HG03575 (cell line): ENCODE measurements at regions not wholly inside any gene's neighbourhood (a gene's known extent, or its start where the extent isn't known, plus 50 kb on each side); places are given as distances from the start of the nearest gene placed in this dataset.
A peak's percentile ranks its signal among the peaks of the same experiment; 100 is the strongest.

Experiments used
- ATAC-seq: cut with Tn5 transposase; IDR thresholded peaks from one replicate; pipeline ENCODE4 v1.9.1; 2021; ENCODE audit not compliant: unreplicated experiment, insufficient number of reproducible peaks, low FRiP score; ENCODE audit errors: extremely low read depth

DNA sequence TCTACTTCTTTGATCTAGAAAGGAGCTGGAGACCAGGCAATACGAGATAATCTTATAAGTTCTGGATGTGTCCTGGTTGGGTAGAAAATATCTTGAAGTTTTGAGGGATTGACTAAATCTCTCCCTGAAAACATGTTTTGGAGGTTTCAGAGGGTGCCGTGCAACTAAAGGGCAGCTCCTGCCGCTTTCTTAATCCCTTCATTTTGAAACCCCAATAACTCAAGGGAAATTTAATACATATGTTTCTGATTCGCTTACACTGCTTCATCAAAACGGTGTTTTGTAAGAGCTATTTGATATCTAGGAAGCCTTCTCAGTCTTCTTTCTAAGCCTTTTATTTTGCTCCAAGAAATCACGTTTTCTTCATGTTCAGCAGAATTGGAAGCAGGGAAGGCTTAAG, 129.0 kb downstream of the ASCL1 start:
- no peak for ATAC-seq

DNA sequence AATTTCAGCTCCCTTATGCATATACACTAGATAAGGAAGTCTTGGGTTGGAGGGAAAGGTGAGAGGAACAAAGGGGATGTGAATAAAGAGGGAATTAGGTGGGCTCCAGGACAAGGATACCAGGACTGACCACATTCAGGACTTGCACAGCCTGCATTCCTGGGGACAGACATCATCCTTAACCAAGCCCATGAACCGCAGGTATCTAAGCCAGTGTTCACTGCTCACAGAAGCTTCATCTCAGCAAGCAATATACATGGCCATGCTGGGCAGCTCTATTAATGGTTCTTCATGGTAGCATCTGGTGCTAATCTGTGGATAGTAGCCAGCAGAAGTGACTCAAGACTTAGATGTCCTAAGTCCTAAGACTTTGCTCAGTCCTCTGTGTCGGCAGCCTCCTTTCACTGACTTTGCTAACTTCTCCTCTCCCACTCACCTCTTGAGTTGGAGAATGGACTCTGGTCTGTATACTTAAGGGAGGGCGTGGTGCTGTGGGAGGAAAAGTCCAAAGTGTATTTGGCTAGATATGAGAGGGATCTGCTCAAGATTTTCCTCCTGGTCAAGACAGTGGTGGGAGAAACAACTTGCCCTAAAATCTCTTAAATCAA, 136.1 kb downstream of the ASCL1 start:
- no peak for ATAC-seq

DNA sequence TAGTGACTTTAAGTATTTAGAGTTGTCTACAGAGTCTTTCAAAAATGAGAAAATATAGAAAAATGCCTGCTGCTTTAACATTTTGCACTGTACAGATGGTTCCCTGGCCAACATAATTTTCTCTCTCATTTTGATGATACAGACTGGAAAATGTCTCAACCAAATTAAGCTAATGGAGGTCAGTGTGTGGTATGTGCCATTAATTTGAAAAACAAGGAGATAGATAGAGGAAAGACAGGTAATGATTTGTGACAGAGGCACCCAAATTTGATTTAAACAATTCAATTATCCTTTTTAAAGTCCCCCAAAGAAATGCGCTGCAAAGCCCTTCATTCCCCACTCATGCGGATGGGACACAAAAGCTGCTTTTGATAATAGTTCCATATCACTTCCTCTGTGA, 140.0 kb downstream of the ASCL1 start:
- no peak for ATAC-seq

DNA sequence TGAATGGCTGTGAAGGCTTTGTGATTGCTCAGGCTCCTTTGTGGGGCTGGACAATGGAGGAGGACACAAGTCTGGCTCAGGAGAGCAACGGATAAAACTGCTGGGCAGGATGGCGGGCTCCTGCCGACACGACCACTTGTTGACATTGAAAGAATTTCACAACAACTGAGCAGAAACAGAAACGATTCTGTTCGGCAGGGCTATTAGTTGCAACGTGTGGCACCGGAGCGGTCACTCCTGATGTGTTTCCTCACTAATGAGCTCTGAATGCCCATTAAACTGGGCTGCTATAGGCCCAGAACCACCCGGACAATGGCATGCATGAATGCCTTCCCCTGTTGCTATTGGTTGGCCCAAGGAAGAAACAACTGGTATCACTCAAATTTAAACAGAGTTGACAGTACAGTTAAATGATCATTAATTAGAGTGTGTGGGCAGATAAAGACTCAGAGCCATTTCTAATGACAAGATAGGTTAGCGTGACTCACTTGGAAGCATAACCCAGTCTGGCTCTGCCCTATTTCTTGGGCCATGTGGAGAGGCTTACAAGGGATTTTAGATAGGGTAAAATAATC, 142.9 kb downstream of the ASCL1 start:
- ATAC-seq = no peak

DNA sequence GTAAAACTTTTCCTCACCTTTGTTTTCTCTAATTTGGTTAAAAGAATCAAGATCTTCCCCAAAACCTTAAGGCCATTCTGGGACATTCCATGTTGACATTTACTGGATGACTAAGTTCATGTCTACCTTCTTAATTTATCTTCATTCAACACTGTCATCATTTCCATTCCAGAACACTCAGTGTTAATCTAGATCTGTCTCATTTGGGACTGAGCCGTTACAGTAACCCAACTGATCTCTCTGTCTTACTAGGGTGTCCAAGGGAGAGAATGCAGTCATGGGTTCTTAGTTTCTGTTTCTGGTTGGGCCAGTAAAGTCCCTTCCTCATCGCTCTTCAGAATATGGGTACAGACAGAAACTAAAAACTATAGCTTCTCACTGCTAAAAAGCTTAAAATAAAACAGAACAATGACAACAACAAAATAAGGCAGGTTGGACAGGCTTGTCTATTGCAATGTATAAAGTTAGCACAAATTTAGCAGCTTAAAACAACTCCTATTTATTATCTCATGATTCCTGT, 144.8 kb downstream of the ASCL1 start:
- ATAC-seq = peak; percentile 40

DNA sequence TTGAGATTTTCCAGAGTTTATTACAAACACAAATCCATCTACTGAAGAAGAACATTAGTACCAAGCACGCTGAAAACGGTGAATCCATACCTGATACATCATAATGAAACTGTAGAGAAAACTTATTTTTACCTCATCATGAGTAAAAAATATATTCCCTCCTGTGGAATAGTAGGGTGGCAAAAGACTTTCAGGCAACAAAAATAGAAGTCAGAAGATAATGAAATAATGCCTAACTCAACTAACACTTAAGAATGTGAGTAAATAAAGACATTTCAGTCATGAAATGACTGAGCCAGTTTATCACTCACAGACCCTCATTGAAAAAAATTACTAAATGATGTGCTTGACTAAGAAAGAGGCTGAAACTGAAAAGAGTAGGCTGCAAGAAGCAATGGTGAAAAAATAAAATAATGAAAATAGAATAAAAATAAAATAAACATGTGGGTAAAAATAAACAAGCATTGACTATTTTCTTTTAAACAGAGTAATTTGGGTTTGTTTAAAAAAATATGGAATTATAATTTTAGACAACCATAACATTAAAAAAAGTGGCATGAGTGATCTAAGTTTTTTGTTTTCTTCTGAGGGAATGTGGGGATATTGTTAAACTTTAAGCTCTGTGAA, 148.6 kb downstream of the ASCL1 start:
- peak; percentile 52 for ATAC-seq

DNA sequence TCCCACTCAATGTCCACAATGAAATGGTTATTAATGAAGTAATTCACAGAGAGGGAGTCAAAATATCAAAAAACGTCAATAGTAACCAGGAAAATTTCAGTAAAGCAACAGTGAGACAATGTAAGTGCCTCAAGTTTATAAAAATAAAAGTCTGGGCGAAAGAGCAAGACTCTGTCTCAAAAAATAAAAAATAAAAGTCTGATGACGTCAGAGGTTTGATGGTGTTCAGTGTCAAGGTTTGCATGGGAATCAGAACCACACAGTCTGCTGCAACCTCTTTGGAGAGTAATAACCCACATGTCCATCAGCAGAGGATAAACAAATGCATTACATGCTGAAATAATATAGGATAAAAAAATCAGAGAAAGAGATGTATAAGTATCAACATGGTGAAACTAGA, 152.4 kb downstream of the ASCL1 start:
- ATAC-seq = no peak

DNA sequence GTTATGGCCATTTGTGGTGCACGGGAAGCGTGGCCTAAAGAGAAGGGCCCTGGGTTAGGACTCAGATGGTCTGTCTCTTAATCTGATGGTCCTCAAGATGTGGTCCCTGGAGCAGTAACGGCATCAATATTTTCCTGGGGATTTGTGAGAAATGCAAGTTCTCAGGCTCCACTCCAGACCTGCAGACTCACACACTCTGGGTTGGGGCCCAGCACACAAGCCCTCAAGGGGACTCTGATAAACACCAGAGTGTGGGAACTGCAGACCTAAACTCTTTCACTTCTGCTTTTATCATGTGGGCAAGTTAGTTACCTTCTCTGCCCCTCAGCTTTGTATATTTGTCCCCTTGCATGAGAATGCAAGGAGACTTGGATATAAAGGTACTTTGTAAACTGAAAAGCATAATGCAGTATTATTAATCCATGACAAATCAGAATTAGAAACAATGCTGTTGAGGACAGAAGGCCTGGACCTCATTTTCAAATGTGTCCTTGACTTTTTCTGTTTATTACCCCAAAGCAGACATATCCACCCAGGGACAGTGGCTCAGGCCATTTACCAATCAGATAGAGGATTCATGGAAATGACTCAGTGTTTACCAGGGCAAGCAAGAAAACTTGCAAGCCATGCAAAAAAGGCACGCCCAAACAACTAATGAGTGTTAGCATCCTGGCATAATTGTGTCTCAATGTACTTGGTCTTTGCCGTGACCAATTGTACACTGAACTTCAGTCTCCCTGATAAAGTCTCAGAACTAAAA, 157.0 kb downstream of the ASCL1 start:
- peak; percentile 88 for ATAC-seq

DNA sequence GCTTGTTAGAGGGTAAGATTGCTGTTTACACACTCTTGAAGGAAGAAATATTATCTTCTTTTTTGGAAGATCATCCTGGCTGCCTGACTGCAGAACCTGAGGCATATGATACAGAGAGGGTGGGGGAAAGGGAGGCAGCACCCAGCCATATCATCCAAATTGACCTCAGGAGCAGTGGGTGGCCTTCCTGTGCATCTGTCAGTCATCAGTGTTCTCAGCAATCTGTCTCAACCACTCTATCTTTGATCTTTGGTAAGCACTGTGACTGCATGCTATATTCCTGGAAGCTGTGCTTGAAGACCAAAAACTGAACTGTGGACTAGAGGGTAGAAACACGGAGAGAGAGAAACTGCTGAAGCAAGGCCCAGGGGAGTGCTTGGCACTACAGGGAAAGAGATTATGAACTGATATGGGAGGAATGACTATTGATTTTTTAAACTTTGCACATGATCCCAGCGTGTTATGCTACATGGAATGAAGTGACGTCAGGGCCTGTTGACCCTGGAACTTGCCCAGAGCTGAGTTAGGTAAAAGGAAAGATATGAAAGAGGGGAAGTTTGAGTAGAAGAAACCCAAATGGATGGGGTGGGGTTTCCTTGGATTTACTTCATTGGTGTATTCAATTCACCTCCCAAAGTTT, 171.5 kb downstream of the ASCL1 start:
- no peak for ATAC-seq

DNA sequence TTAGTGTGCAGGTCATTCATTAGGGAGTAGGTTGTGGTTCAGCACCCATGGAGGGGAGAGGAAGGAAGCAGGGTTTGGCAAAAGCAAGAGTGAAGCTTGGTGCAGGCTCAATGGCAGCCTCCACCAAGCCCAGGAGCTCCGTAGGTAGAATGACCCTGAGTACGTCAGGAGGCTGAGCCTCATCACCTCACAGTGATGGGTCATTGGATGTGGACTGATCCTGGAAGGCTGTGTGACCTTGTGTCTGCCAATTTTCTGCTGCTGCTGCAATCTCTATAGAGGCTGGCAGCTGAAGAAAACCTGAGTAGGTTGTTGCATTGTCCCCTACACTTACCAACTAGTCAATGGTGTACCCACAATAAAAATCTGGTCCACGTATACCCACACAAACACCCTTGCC, 173.1 kb downstream of the ASCL1 start:
- no peak for ATAC-seq

DNA sequence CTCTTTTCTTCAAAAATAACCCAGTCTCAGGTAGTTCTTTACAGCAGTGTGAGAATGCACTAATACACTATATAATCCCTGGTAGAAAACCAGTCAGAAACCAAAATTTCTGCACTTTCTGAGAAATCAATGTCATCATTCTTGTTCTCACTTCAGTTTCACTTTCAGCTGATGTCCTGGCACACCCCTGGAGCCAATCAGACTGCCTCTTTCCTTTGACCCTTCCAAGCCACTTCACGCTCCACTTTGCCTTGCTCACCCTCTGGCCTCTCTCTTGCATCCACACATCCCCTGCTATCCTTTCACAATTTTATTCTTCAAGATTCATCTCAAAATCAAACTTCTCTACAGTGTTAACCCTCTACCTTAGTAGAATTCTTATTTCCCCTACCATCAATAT, 181.1 kb downstream of the ASCL1 start:
- ATAC-seq = no peak

DNA sequence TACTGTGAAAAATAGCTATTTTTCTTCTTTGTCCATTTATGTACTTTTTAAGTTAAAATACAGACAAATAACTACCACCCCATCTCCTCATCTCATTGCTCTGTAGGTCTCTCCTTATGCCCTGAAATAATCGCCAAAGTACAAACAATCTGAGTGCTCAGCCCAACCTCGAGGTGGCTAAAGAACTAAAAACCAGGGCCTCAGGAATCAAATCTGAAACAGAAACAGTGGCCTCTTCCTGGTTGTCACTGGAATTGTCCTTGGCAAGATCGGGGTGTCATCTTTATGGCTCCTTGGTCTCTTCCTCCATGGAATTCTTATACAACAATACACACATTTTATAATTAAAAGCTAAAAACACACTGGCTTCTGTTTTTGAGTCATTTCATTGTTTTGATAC, 182.4 kb downstream of the ASCL1 start:
- ATAC-seq = no peak

DNA sequence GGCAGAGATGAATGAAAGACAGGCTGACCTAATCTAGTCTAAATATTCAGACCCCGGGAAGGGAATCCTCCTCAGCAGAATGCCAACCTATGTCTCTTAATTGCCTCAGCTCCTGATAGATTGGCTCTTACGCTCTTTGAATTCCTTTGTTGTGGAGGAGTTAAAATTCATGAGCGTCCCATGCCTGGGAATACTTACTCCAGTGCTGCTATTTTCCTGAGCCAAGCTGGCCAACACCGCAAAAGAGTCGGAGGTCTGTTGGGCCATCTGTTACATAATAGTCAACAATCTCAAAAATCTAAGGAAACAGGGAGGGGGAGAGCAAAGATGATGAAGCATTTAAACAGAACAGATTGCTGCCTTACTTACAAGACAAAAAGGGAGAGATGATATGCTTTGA, 182.8 kb downstream of the ASCL1 start:
- no peak for ATAC-seq

DNA sequence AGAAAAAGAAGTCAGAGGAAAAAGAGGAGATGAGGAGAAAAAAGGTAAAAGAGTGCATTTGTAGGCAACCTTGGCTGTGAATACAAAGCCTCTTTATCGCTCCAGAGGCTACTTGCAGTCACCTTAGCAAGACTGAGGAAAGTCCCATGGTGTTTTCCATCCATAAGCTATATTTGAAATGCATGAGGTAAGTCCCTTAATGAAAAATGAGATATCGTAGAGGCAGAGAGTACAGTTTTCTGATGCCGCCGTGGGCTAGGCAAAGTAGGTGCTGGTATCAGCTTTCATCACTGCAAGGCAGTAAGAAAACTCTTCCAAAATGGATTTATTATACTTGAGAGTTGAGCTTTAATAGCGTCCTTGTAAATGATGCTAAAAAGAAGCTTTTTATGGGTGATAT, 186.8 kb downstream of the ASCL1 start:
- ATAC-seq = no peak

DNA sequence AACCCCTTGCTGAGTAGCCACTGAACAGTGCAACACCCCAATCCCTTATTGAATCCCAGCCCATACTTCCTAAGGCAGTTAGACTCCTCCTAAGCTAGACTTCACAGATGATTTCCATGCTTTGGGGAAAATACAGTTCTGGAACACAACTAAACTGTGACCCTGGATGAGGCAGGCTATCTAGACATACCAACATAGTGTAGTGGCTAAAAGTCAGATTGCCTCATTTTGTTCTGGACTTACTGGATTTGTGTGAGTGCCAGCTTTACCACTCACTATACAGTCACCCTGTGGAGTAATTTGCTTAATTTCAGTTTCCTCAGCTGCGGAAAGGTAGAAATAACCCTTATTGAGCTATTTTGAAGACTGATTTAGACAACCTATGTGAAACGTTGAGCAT, 203.1 kb downstream of the ASCL1 start:
- no peak for ATAC-seq

DNA sequence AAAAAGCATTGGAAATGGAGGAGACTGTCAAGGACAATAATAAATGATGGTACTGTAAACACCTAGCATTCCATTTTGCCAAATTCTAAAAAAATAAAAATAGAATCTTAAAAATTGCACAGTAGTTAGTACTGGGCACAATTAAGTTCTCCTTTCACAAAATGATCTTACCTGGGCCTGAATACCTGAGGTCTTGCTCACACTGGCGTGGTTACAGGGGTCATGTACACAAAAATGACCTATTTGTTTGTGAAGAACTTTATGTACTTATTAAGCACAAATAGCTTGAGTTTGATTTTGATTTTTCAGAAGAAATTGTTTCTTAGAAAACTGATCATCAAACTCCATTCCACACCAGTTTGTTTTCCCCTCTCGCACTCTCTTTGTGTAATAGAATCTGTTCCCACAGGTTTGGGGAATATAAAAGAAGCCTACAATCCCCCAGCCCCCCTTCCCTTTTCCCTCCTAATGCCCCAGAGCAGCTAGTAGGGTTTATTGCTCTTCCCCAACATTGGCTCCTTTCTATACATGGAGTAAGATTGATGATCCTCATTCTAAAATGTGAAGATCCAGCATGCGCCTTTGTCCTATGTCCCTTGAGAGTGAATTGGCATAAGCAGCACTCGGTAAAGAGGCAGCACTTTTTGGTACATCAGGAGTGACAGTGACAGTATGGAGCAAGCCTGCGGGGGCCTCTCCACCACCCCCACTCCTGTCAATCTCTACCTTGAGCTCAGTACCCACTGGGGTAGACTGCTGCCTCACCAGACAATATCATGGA, 204.3 kb downstream of the ASCL1 start:
- no peak for ATAC-seq

DNA sequence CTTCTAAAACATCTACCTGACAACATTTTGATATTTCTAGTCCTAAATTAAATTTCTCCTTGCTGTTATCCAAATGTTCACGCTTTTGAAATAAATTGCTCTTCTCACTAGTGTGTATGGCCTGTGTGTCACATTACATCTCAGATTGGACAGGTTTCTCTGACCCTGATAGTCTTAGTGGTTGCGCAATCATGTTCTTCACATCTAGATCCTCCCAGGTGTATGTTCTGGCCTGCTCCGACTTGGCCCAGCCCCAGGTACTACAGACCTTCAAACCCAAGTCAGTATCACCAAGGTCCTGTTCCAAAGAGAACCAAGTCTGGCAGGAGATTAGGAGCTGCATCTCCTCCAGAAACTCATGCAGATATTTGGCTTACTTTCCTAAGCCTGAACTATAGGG, 209.5 kb downstream of the ASCL1 start:
- no peak for ATAC-seq

DNA sequence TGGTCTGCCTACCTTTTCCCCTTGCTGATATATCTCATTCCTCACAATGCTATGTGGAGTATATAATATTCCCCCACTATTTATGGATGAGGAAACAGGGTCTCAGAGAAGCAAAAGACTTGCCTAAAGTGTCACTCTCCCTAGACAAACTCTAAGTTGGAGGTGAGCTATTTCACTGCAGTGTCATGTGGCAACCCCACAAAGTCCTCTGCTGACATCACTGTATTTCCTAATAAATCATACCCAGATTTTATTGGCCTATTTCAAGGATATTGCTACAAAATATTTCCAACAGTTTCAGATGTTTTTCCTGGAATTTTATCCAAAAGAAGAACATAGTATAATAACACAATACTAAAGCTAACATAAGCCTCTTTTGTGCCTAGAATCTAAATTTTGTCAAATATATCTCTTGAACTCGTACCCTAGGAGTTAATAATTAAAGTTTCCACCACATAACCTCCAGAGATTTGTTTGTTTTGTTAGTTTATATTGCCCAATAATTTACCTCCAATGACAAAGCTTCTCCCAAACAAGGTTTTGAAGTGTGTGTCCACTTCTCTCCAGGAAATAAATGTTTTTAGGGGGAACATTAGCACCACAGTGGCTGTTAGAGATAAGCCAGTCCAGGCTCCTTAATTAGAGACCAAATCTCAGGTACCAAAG, 215.1 kb downstream of the ASCL1 start:
- ATAC-seq = no peak
